ENCODE measurements at regions not wholly inside any gene's neighbourhood (a gene's known extent, or its start where the extent isn't known, plus 50 kb on each side); places are given as distances from the start of the nearest gene placed in this dataset.

DNA sequence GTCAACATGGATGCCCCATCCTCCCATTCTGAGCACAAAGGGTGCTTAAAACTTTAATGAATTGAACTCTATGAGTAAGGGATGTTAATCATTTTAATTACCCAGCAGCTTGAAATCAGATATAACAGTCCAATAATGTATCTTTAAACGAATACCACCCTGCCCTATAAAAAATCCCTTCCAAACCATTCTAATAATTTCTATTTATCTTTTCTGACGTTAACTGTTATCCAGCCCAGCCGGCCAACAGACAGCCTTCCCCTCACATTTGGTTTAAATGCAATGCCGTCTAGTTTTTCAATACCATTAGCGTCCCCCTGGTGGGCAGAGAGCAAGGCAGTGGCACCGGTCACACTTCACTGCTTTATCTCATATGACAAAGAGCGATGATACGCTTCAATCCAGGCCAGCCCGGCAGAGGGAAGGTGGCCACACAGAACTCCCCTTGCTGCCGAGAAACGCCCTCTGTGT, 402.2 kb upstream of the ZNF507 start:
- H3F3A ChIP-seq (ENCODE audit: insufficient read depth, low read length), result no peaks in the 10 kb centered on the region
- no peaks in the 10 kb centered on the region for H3K79me2 ChIP-seq (ENCODE audit: low read length)
- no peak for DNase-seq
- H3K9me3 ChIP-seq (replicated peaks; ENCODE audit: insufficient read depth, low read length), result no peaks in the 10 kb centered on the region
- no peak overlapping the region for H3K27ac ChIP-seq (ENCODE audit: low read length)
- H3K4me1 ChIP-seq (ENCODE audit: low read length), result no peaks in the 10 kb centered on the region
- H3K9ac ChIP-seq (ENCODE audit: low read length), result no peak overlapping the region
- TF ChIP-seq EZH2phosphoT487 (IDR thresholded peaks at IDR 0.05; ENCODE audit: low read length) (no peak), EZH2 (optimal IDR thresholded peaks at IDR 0.05; ENCODE audit: low read depth, low read length) (no peak)
- TF ChIP-seq, protein P1, sequence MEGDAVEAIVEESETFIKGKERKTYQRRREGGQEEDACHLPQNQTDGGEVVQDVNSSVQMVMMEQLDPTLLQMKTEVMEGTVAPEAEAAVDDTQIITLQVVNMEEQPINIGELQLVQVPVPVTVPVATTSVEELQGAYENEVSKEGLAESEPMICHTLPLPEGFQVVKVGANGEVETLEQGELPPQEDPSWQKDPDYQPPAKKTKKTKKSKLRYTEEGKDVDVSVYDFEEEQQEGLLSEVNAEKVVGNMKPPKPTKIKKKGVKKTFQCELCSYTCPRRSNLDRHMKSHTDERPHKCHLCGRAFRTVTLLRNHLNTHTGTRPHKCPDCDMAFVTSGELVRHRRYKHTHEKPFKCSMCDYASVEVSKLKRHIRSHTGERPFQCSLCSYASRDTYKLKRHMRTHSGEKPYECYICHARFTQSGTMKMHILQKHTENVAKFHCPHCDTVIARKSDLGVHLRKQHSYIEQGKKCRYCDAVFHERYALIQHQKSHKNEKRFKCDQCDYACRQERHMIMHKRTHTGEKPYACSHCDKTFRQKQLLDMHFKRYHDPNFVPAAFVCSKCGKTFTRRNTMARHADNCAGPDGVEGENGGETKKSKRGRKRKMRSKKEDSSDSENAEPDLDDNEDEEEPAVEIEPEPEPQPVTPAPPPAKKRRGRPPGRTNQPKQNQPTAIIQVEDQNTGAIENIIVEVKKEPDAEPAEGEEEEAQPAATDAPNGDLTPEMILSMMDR (IDR thresholded peaks at IDR 0.05; ENCODE audit: low read length), result no peak
- H3K4me2 ChIP-seq (ENCODE audit: low read depth, low read length), result no peak overlapping the region
- no peaks in the 10 kb centered on the region for H3K9me2 ChIP-seq (replicated peaks; ENCODE audit: insufficient read depth, low read length)
- H3K4me3 ChIP-seq (ENCODE audit: low read length), result no peak overlapping the region
- H4K20me1 ChIP-seq (ENCODE audit: insufficient read depth, low read length), result no peaks in the 10 kb centered on the region
- peaks cover 36% of the 10 kb centered on the region; the same call in 1 of the 2 replicates for H3K27me3 ChIP-seq (replicated peaks; ENCODE audit: insufficient read depth, low read length)
- no peaks in the 10 kb centered on the region for H3K36me3 ChIP-seq (replicated peaks; ENCODE audit: insufficient read depth, low read length)
- H2AFZ ChIP-seq (ENCODE audit: low read length), result no peak overlapping the region

DNA sequence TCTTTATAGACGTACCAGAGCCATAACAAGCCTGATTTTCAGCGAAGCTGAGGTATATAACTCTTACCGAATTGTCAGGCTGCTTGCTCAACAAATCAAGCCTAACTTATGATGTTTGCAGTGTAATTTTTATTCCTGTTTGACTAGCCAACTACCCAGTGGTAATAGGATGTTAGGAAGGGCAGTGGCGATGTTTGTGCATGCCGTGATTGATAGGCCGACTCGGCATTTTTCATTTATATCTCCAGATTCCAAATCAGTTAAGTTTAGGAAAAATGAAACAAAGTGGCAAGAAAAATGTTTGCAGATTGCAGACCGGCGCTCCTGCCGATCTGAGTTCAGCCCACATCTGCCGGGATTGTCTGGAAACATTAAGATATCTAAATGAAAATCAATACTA, 401.6 kb upstream of the ZNF507 start:
- Histone ChIP-seq H2AFZ (ENCODE audit: low read length) (no peak overlapping the region), H3K9me2 (replicated peaks; ENCODE audit: insufficient read depth, low read length) (no peaks in the 10 kb centered on the region), H3K4me3 (ENCODE audit: low read length) (no peak overlapping the region), H3K9ac (ENCODE audit: low read length) (no peak overlapping the region), H3K79me2 (ENCODE audit: low read length) (no peaks in the 10 kb centered on the region), H3K27me3 (replicated peaks; ENCODE audit: insufficient read depth, low read length) (peaks cover 36% of the 10 kb centered on the region; the same call in 1 of the 2 replicates), H3K36me3 (replicated peaks; ENCODE audit: insufficient read depth, low read length) (no peaks in the 10 kb centered on the region), H3F3A (ENCODE audit: insufficient read depth, low read length) (no peaks in the 10 kb centered on the region), H3K4me1 (ENCODE audit: low read length) (no peaks in the 10 kb centered on the region), H3K27ac (ENCODE audit: low read length) (no peak overlapping the region), H3K9me3 (replicated peaks; ENCODE audit: insufficient read depth, low read length) (no peaks in the 10 kb centered on the region), H3K4me2 (ENCODE audit: low read depth, low read length) (no peak overlapping the region), H4K20me1 (ENCODE audit: insufficient read depth, low read length) (no peaks in the 10 kb centered on the region)
- no peak for DNase-seq
- TF ChIP-seq EZH2phosphoT487 (IDR thresholded peaks at IDR 0.05; ENCODE audit: low read length) (no peak), EZH2 (optimal IDR thresholded peaks at IDR 0.05; ENCODE audit: low read depth, low read length) (no peak)
- TF ChIP-seq, protein P1 (IDR thresholded peaks at IDR 0.05; ENCODE audit: low read length), result no peak

DNA sequence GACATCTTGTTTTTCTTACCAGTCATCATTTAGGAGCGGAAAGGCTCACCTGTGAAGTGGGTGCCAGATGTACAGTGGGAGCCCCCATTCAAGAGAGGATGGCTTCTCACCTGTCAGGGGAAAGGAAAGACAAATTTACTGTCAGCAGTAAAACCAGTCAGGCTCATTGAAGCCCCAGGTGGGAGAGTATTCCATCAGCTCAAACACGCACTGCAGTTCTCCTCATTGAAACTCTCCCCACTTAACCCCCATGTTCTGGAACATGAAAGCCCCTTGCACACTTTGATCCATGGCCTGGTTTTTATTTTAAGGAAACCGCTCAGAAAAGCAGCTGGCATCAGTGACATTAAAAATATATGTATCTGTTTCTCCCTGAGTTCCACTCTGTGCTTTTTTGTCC, 401.1 kb upstream of the ZNF507 start:
- Histone ChIP-seq H3K9me2 (replicated peaks; ENCODE audit: insufficient read depth, low read length) (no peaks in the 10 kb centered on the region), H3K4me2 (ENCODE audit: low read depth, low read length) (no peak overlapping the region), H3K27ac (ENCODE audit: low read length) (no peak overlapping the region), H3K79me2 (ENCODE audit: low read length) (no peaks in the 10 kb centered on the region), H3K36me3 (replicated peaks; ENCODE audit: insufficient read depth, low read length) (no peaks in the 10 kb centered on the region), H3K9ac (ENCODE audit: low read length) (no peak overlapping the region), H4K20me1 (ENCODE audit: insufficient read depth, low read length) (no peaks in the 10 kb centered on the region), H3K9me3 (replicated peaks; ENCODE audit: insufficient read depth, low read length) (no peaks in the 10 kb centered on the region), H2AFZ (ENCODE audit: low read length) (no peak overlapping the region), H3F3A (ENCODE audit: insufficient read depth, low read length) (no peaks in the 10 kb centered on the region), H3K27me3 (replicated peaks; ENCODE audit: insufficient read depth, low read length) (peaks cover 36% of the 10 kb centered on the region; the same call in 1 of the 2 replicates), H3K4me1 (ENCODE audit: low read length) (no peaks in the 10 kb centered on the region), H3K4me3 (ENCODE audit: low read length) (no peak overlapping the region)
- DNase-seq, result no peak
- TF ChIP-seq, protein P1 (IDR thresholded peaks at IDR 0.05; ENCODE audit: low read length), result no peak
- TF ChIP-seq EZH2 (optimal IDR thresholded peaks at IDR 0.05; ENCODE audit: low read depth, low read length), result no peak
- no peak for TF ChIP-seq EZH2phosphoT487 (IDR thresholded peaks at IDR 0.05; ENCODE audit: low read length)

Data from MM.1S (cell line).